SK-N-SH (cell line): ENCODE measurements at regions not wholly inside any gene's neighbourhood (a gene's known extent, or its start where the extent isn't known, plus 50 kb on each side); places are given as distances from the start of the nearest gene placed in this dataset.

Source experiments
- ELF1 ChIP-seq: IDR thresholded peaks from 2 replicates; pipeline ENCODE4 v1.4.0; 2012
- EP300 ChIP-seq, 2 experiments: IDR thresholded peaks; 2 replicates each; pipeline versions ENCODE4 v1.4.0 to v1.6.1; 2012; ENCODE audit warnings: borderline replicate concordance in 1 of 2, low read depth in 1 of 2, low read length in 1 of 2
- EZH2phosphoT487 ChIP-seq: fragments of 200-600 bp; sonication (generic); IDR thresholded peaks from 2 replicates; pipeline ENCODE4 v1.6.1; 2017; ENCODE audit warnings: low read depth, mixed run types, mild to moderate bottlenecking, antibody characterized with exemption, moderate library complexity, borderline replicate concordance
- POLR2AphosphoS5 ChIP-seq: IDR thresholded peaks from 2 replicates; pipeline ENCODE4 v1.6.1; 2012; ENCODE audit warnings: low read depth, low read length
- RAD21 ChIP-seq: IDR thresholded peaks from 2 replicates; pipeline ENCODE4 v1.6.1; 2012; ENCODE audit warnings: mild to moderate bottlenecking, low read length
- RFX5 ChIP-seq: IDR thresholded peaks from 2 replicates; pipeline ENCODE4 v1.6.1; 2012; ENCODE audit warnings: mild to moderate bottlenecking, improper control_type of control experiment, low read length
- SIN3A ChIP-seq: IDR thresholded peaks from 2 replicates; pipeline ENCODE4 v1.6.1; 2012; ENCODE audit warnings: low read depth, mild to moderate bottlenecking, low read length, moderate library complexity, borderline replicate concordance
- SMC3 ChIP-seq: IDR thresholded peaks from 2 replicates; pipeline ENCODE4 v1.6.1; 2012; ENCODE audit warnings: low read depth, low read length, improper control_type of control experiment
- TAF1 ChIP-seq: IDR thresholded peaks from 2 replicates; pipeline ENCODE4 v1.6.1; 2012; ENCODE audit warnings: low read depth, mild to moderate bottlenecking, low read length, moderate library complexity, borderline replicate concordance
- TF ChIP-seq, protein P1 (sequence below): fragments of 200-600 bp; sonication (generic); IDR thresholded peaks from 2 replicates; pipeline ENCODE4 v1.6.1; 2017; ENCODE audit warnings: antibody characterized with exemption, mild to moderate bottlenecking, moderate library complexity

DNA sequence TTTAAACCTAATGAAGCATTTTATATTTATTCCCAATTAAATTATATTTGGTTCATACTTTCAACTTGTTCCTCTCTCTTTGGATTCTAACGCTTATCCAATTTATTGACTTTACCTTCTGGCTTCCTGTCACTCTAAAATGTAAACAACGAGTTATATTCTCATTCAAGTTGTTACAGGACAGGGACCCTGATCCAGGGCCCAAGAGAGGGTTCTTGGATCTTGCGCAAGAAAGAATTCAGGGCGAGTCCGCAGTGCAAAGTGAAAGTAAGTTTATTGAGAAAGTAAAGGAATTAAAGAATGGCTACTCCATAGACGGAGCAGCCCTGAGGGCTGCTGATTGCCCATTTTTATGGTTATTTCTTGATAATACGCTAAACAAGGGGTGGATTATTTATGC is 405.6 kb upstream of the API5 start:
- TF ChIP-seq, protein P1, sequence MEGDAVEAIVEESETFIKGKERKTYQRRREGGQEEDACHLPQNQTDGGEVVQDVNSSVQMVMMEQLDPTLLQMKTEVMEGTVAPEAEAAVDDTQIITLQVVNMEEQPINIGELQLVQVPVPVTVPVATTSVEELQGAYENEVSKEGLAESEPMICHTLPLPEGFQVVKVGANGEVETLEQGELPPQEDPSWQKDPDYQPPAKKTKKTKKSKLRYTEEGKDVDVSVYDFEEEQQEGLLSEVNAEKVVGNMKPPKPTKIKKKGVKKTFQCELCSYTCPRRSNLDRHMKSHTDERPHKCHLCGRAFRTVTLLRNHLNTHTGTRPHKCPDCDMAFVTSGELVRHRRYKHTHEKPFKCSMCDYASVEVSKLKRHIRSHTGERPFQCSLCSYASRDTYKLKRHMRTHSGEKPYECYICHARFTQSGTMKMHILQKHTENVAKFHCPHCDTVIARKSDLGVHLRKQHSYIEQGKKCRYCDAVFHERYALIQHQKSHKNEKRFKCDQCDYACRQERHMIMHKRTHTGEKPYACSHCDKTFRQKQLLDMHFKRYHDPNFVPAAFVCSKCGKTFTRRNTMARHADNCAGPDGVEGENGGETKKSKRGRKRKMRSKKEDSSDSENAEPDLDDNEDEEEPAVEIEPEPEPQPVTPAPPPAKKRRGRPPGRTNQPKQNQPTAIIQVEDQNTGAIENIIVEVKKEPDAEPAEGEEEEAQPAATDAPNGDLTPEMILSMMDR, result no peak
- TF ChIP-seq EP300 (IDR thresholded peaks at IDR 0.05; ENCODE audit: borderline replicate concordance in 1 of 2, low read depth in 1 of 2, low read length in 1 of 2) (no peak), SIN3A (no peak), TAF1 (no peak), RFX5 (no peak), RAD21 (no peak), ELF1 (no peak), POLR2AphosphoS5 (no peak), SMC3 (no peak), EZH2phosphoT487 (no peak)
